Mesenchymal stem cell (in vitro differentiated cells and primary cell): ENCODE measurements at regions not wholly inside any gene's neighbourhood (a gene's known extent, or its start where the extent isn't known, plus 50 kb on each side); places are given as distances from the start of the nearest gene placed in this dataset.
"Not testable (repeated sequence)": the region's sequence is repeated elsewhere in the genome, so short reads cannot be mapped to it uniquely, and the experiment has no call there.

Experiments used
- DNase-seq: peaks from one replicate; pipeline ENCODE4 v3.0.0-alpha.2; 2013
- H2AFZ ChIP-seq: one replicate; pipeline ENCODE4 v1.6.1; 2013; ENCODE audit warnings: low read depth, mild to moderate bottlenecking, control low read depth, inconsistent platforms, low read length, moderate library complexity
- H2AK5ac ChIP-seq: 2 replicates; pipeline ENCODE4 v1.6.1; 2013; ENCODE audit warnings: low read length, moderate library complexity, mild to moderate bottlenecking, inconsistent platforms; ENCODE audit not compliant: severe bottlenecking
- H2BK120ac ChIP-seq: one replicate; pipeline ENCODE4 v1.6.1; 2013; ENCODE audit warnings: low read depth, mild to moderate bottlenecking, inconsistent platforms, low read length, moderate library complexity
- H2BK12ac ChIP-seq, 2 experiments: one replicate each; pipeline ENCODE4 v1.6.1; 2013; ENCODE audit warnings: inconsistent platforms in 2 of 2, low read length in 2 of 2, mild to moderate bottlenecking in 2 of 2, moderate library complexity in 2 of 2, control low read depth in 1 of 2
- H2BK15ac ChIP-seq: one replicate; pipeline ENCODE4 v1.6.1; 2013; ENCODE audit warnings: mild to moderate bottlenecking, low read depth, inconsistent platforms; ENCODE audit not compliant: poor library complexity, severe bottlenecking
- H2BK5ac ChIP-seq: 2 replicates; pipeline ENCODE4 v1.6.1; 2013; ENCODE audit warnings: low read depth, mild to moderate bottlenecking, low read length, control low read depth, inconsistent platforms; ENCODE audit not compliant: poor library complexity, severe bottlenecking
- H3K14ac ChIP-seq, 2 experiments: one replicate each; pipeline ENCODE4 v1.6.1; 2013; ENCODE audit warnings: inconsistent platforms in 2 of 2, low read length in 2 of 2, control low read depth in 1 of 2, mild to moderate bottlenecking in 1 of 2, moderate library complexity in 1 of 2
- H3K18ac ChIP-seq, 2 experiments: one replicate each; pipeline ENCODE4 v1.6.1; 2013; ENCODE audit warnings: inconsistent platforms in 2 of 2, low read length in 2 of 2, control low read depth in 1 of 2, low read depth in 1 of 2, mild to moderate bottlenecking in 1 of 2
- H3K23ac ChIP-seq, 2 experiments: one replicate each; pipeline ENCODE4 v1.6.1; 2013; ENCODE audit warnings: inconsistent platforms in 2 of 2, low read length in 2 of 2, mild to moderate bottlenecking in 2 of 2, moderate library complexity in 2 of 2, control low read depth in 1 of 2
- H3K27ac ChIP-seq: 2 replicates; pipeline ENCODE4 v1.5.1; 2013; ENCODE audit warnings: mild to moderate bottlenecking, moderate library complexity, low read length, control low read depth, inconsistent platforms; ENCODE audit not compliant: poor library complexity, severe bottlenecking
- H3K27me3 ChIP-seq, 2 experiments: 2 replicates each; pipeline versions ENCODE4 v1.6.1 to v1.7.0; 2013; ENCODE audit warnings: low read length in 2 of 2, mild to moderate bottlenecking in 2 of 2, moderate library complexity in 2 of 2, control low read depth in 1 of 2, inconsistent platforms in 1 of 2; ENCODE audit not compliant: control insufficient read depth in 1 of 2, insufficient read depth in 1 of 2
- H3K36me3 ChIP-seq, 2 experiments: 2 replicates each; pipeline versions ENCODE4 v1.6.1 to v1.7.0; 2013; ENCODE audit warnings: low read length in 2 of 2, control low read depth in 1 of 2, inconsistent platforms in 1 of 2, low read depth in 1 of 2, mild to moderate bottlenecking in 1 of 2; ENCODE audit not compliant: insufficient read depth in 2 of 2, control insufficient read depth in 1 of 2
- H3K4ac ChIP-seq, 2 experiments: one replicate each; pipeline ENCODE4 v1.6.1; 2013; ENCODE audit warnings: inconsistent platforms in 2 of 2, low read length in 2 of 2, mild to moderate bottlenecking in 2 of 2, moderate library complexity in 2 of 2, control low read depth in 1 of 2, low read depth in 1 of 2
- H3K4me1 ChIP-seq: 2 replicates; pipeline ENCODE4 v1.6.1; 2013; ENCODE audit warnings: low read depth, low read length, control low read depth; ENCODE audit not compliant: control insufficient read depth, insufficient read depth
- H3K4me2 ChIP-seq: 2 replicates; pipeline ENCODE4 v1.6.1; 2013; ENCODE audit warnings: low read length, mild to moderate bottlenecking, inconsistent platforms; ENCODE audit not compliant: poor library complexity, severe bottlenecking
- H3K4me3 ChIP-seq, 2 experiments: 2 replicates each; pipeline versions ENCODE4 v1.5.1 to v1.7.0; 2013; ENCODE audit warnings: low read length in 2 of 2, mild to moderate bottlenecking in 2 of 2, control low read depth in 1 of 2, low read depth in 1 of 2; ENCODE audit not compliant: insufficient read depth in 1 of 2
- H3K79me1 ChIP-seq: replicated peaks from 2 replicates; pipeline ENCODE4 v1.6.1; 2013; ENCODE audit warnings: mild to moderate bottlenecking, control low read depth, low read length, inconsistent platforms; ENCODE audit not compliant: poor library complexity, severe bottlenecking
- H3K9ac ChIP-seq: 2 replicates; pipeline ENCODE4 v1.7.0; 2013; ENCODE audit warnings: mild to moderate bottlenecking, low read length, moderate library complexity
- H3K9me3 ChIP-seq: 2 replicates; pipeline ENCODE4 v1.7.0; 2013; ENCODE audit warnings: mild to moderate bottlenecking, low read length; ENCODE audit not compliant: control insufficient read depth
- H4K8ac ChIP-seq: one replicate; pipeline ENCODE4 v1.6.1; 2013; ENCODE audit warnings: inconsistent platforms, mild to moderate bottlenecking, low read length, moderate library complexity
- H4K91ac ChIP-seq: one replicate; pipeline ENCODE4 v1.6.1; 2013; ENCODE audit warnings: mild to moderate bottlenecking, low read length, inconsistent platforms
- WGBS: methylation state at CpG from one replicate; pipeline ENCODE4 v1.1.7; 2013; ENCODE audit warnings: mixed read lengths; 5-methylcytosine and 5-hydroxymethylcytosine counted together

DNA sequence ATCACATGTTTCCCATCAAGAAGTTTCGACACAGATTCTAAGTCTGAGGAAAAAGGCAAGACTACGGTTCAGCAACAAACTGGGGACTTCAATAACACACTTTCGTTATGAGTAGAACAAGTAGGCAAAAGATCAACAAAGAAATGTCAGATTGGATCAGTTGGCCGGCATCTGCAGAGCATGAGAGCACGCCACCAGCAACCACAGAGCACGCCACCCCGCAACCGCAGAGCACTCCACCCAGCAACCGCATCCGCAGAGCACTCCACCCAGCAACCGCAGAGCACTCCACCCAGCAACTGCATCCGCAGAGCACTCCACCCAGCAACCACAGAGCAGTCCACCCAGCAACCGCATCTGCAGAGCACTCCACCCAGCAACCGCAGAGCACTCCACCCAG is 89.7 kb upstream of the FAM20C start:
- H2BK15ac ChIP-seq: no peak overlapping the region
- peaks cover 10% of the 10 kb centered on the region for H3K9me3 ChIP-seq
- no peak overlapping the region for H3K18ac ChIP-seq
- no peaks in the 10 kb centered on the region for H3K79me1 ChIP-seq
- no peak overlapping the region for H4K91ac ChIP-seq
- H3K14ac ChIP-seq: no peak overlapping the region
- peaks cover 10% of the 10 kb centered on the region for H3K4me1 ChIP-seq
- no peak overlapping the region for H3K4me2 ChIP-seq
- H2BK12ac ChIP-seq: no peak overlapping the region
- H3K9ac ChIP-seq: no peak overlapping the region
- no peak overlapping the region for H2AFZ ChIP-seq
- no peak overlapping the region for H2AK5ac ChIP-seq
- H3K36me3 ChIP-seq: no peaks in the 10 kb centered on the region
- no peak overlapping the region for H3K23ac ChIP-seq
- 100% methylated on average over 1 of the region's 14 CpGs for WGBS
- H2BK120ac ChIP-seq: no peak overlapping the region
- no peaks in the 10 kb centered on the region for H3K27me3 ChIP-seq
- no peak overlapping the region for H3K4ac ChIP-seq
- no peak overlapping the region for H4K8ac ChIP-seq
- no peak overlapping the region for H2BK5ac ChIP-seq
- H3K4me3 ChIP-seq: no peak overlapping the region
- H3K27ac ChIP-seq: no peak overlapping the region
- no peak for DNase-seq

DNA sequence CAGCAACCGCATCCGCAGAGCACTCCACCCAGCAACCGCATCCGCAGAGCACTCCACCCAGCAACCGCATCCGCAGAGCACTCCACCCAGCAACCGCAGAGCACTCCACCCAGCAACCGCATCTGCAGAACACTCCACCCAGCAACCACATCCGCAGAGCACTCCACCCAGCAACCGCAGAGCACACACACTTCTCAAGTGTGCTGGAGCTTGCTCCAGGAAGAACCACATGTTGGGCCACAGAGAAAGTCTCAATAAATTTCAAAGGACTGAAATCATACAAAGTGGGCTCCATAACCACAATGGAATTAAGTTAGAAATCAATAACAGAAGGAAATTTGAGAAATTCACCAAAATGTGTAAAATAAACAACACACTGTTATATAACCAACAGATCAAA is 88.4 kb upstream of the FAM20C start:
- H2BK12ac ChIP-seq, H3K14ac ChIP-seq, H3K18ac ChIP-seq, H3K27ac ChIP-seq, H3K4me2 ChIP-seq, H3K79me1 ChIP-seq, H3K9ac ChIP-seq, H3K27me3 ChIP-seq, H2AK5ac ChIP-seq, H2BK5ac ChIP-seq, H3K9me3 ChIP-seq, H2BK120ac ChIP-seq, H3K23ac ChIP-seq, H3K4ac ChIP-seq, H3K36me3 ChIP-seq, H2BK15ac ChIP-seq, H4K8ac ChIP-seq, H4K91ac ChIP-seq, DNase-seq, H2AFZ ChIP-seq, H3K4me3 ChIP-seq: not testable (repeated sequence)
- 64% methylated on average over 3 of the region's 10 CpGs for WGBS
- H3K4me1 ChIP-seq: peaks cover 11% of the 10 kb centered on the region

DNA sequence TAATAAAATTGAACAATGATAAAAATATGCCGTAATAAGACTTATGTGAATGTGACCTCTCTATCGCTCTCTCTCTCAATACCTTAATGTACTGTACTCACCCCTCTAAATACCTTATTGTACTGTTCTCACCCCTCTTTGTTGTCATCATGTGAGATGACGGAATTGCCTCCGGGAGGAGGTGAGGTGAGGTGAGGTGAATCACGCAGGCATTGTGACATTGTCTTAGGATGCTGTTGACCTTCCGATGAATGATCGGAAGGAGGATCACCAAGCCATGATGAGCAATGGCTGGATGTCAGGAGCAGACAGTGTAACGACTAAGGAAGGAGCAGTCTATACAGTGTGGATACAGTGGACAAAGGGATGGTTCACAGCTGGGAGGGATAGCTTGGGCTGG is 87.4 kb upstream of the FAM20C start:
- no peak overlapping the region for H3K9ac ChIP-seq
- H2AFZ ChIP-seq: no peak overlapping the region
- H3K79me1 ChIP-seq: no peaks in the 10 kb centered on the region
- no peak overlapping the region for H3K23ac ChIP-seq
- peaks cover 2% of the 10 kb centered on the region for H3K9me3 ChIP-seq
- WGBS: 79% methylated on average over 6 of the region's 8 CpGs
- no peak overlapping the region for H3K4ac ChIP-seq
- no peak overlapping the region for H2BK5ac ChIP-seq
- H4K91ac ChIP-seq: peak overlapping the region; percentile 28
- peaks cover 11% of the 10 kb centered on the region for H3K4me1 ChIP-seq
- H3K14ac ChIP-seq: no peak overlapping the region
- no peak overlapping the region for H2AK5ac ChIP-seq
- H2BK12ac ChIP-seq: peak overlapping the region in 1 of 2 experiments; percentile 10
- no peak overlapping the region for H2BK120ac ChIP-seq
- H4K8ac ChIP-seq: no peak overlapping the region
- peaks cover 0 to 3% of the 10 kb centered on the region in 2 experiments for H3K27me3 ChIP-seq
- H3K4me2 ChIP-seq: no peak overlapping the region
- no peak overlapping the region for H3K4me3 ChIP-seq
- H3K36me3 ChIP-seq: no peaks in the 10 kb centered on the region
- H3K27ac ChIP-seq: no peak overlapping the region
- H2BK15ac ChIP-seq: no peak overlapping the region
- no peak for DNase-seq
- H3K18ac ChIP-seq: no peak overlapping the region

DNA sequence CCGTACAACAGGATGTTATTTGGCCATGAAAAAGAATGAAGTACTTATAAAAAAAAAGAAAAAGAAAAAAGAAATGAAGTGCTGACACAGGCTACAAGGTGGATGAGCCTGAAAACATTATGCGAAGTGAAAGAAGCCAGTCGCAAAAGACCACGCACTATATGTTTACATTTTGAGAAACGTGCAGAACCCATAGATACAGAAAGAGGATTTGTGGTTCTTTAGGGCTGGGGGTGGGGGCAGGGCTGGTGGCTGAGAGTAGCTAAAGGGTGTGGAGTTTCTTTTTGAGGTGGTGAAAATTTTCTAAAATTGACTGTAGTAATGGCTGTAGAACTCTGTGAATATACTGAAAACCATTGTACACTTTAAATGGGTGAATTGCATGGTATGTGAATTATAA is 86.0 kb upstream of the FAM20C start:
- no peak overlapping the region for H2BK120ac ChIP-seq
- no peak overlapping the region for H2AFZ ChIP-seq
- no peak overlapping the region for H2BK12ac ChIP-seq
- no peak overlapping the region for H3K18ac ChIP-seq
- no peak overlapping the region for H2BK15ac ChIP-seq
- no peak overlapping the region for H3K4me3 ChIP-seq
- H3K4me2 ChIP-seq: no peak overlapping the region
- no peak overlapping the region for H3K23ac ChIP-seq
- peaks cover 0 to 5% of the 10 kb centered on the region in 2 experiments for H3K27me3 ChIP-seq
- H3K79me1 ChIP-seq: no peaks in the 10 kb centered on the region
- no peak overlapping the region for H2AK5ac ChIP-seq
- DNase-seq: no peak
- H4K91ac ChIP-seq: no peak overlapping the region
- H3K9ac ChIP-seq: no peak overlapping the region
- peaks cover 8% of the 10 kb centered on the region for H3K4me1 ChIP-seq
- peaks cover 4% of the 10 kb centered on the region for H3K9me3 ChIP-seq
- no peak overlapping the region for H2BK5ac ChIP-seq
- no peak overlapping the region for H3K4ac ChIP-seq
- no peak overlapping the region for H3K14ac ChIP-seq
- no peaks in the 10 kb centered on the region for H3K36me3 ChIP-seq
- WGBS: 54% methylated on average over 5 of the region's 5 CpGs
- no peak overlapping the region for H3K27ac ChIP-seq
- H4K8ac ChIP-seq: no peak overlapping the region
